ENCODE measurements at regions not wholly inside any gene's neighbourhood (a gene's known extent, or its start where the extent isn't known, plus 50 kb on each side); places are given as distances from the start of the nearest gene placed in this dataset.

DNA sequence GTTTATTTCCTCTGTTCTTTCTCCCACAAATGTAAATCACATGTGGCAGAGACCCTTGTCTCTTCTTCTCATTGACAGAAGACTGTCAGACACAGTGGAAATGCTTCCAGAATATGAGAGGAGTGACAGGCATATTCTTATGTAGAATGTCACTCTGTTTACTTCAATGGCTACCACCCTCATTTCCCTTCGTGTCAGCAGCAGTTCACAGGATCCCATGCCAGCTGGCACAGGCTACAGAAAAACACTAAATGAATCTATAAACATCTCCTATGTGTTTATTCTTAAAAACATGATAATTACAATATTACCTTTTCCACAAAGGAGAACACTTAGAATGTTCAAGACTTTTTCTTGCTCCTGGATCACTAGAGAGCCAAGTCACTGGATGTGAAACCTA, 183.8 kb upstream of the CNTN1 start:
- no peak overlapping the region for H3K4me3 ChIP-seq (ENCODE audit: low read depth, low read length)
- peaks cover 11% of the 10 kb centered on the region; the same call in 1 of the 2 replicates for H3K9me3 ChIP-seq (ENCODE audit: control insufficient read depth, insufficient read depth, low read length)
- DNase-seq (ENCODE audit: low read depth, low spot score): no peak
- no peaks in the 10 kb centered on the region for H3K27me3 ChIP-seq (ENCODE audit: control insufficient read depth, insufficient read depth, low read length)
- POLR2A ChIA-PET: no interaction called here
- H3K27ac ChIP-seq (ENCODE audit: low read depth, low read length): no peak overlapping the region
- CTCF ChIA-PET: no interaction called here
- TF ChIP-seq CTCF (IDR thresholded peaks at IDR 0.05; ENCODE audit: low read depth, low read length): no peak

- DNase-seq (ENCODE audit: low read depth, low spot score): no peak
- Histone ChIP-seq H3K9me3 (ENCODE audit: control insufficient read depth, insufficient read depth, low read length) (peaks cover 8% of the 10 kb centered on the region; the same call in 1 of the 2 replicates), H3K27ac (ENCODE audit: low read depth, low read length) (no peak overlapping the region), H3K27me3 (ENCODE audit: control insufficient read depth, insufficient read depth, low read length) (no peaks in the 10 kb centered on the region), H3K4me3 (ENCODE audit: low read depth, low read length) (no peak overlapping the region)
- no peak for TF ChIP-seq CTCF (IDR thresholded peaks at IDR 0.05; ENCODE audit: low read depth, low read length)
- ChIA-PET POLR2A (no interaction called here), CTCF (no interaction called here)
Observed at GRCh38 chr12:40511341-40511740, 180.9 kb upstream of the CNTN1 start.

GRCh38 chr12:40515041-40515816, 177.0 kb upstream of the CNTN1 start:
- ChIA-PET POLR2A (no interaction called here), CTCF (no interaction called here)
- DNase-seq (ENCODE audit: low read depth, low spot score): no peak
- TF ChIP-seq CTCF (IDR thresholded peaks at IDR 0.05; ENCODE audit: low read depth, low read length): no peak
- H3K9me3 ChIP-seq (ENCODE audit: control insufficient read depth, insufficient read depth, low read length): peaks cover 3% of the 10 kb centered on the region; the same call in 1 of the 2 replicates
- no peak overlapping the region for H3K4me3 ChIP-seq (ENCODE audit: low read depth, low read length)
- no peak overlapping the region for H3K27ac ChIP-seq (ENCODE audit: low read depth, low read length)
- H3K27me3 ChIP-seq (ENCODE audit: control insufficient read depth, insufficient read depth, low read length): no peaks in the 10 kb centered on the region

- DNase-seq (ENCODE audit: low read depth, low spot score): no peak
- CTCF ChIA-PET: no interaction called here
- no peaks in the 10 kb centered on the region for H3K27me3 ChIP-seq (ENCODE audit: control insufficient read depth, insufficient read depth, low read length)
- H3K9me3 ChIP-seq (ENCODE audit: control insufficient read depth, insufficient read depth, low read length): peaks cover 6% of the 10 kb centered on the region; the same call in 1 of the 2 replicates
- no peak overlapping the region for H3K27ac ChIP-seq (ENCODE audit: low read depth, low read length)
- no peak for TF ChIP-seq CTCF (IDR thresholded peaks at IDR 0.05; ENCODE audit: low read depth, low read length)
- no peak overlapping the region for H3K4me3 ChIP-seq (ENCODE audit: low read depth, low read length)
- POLR2A ChIA-PET: no interaction called here
Observed at GRCh38 chr12:40522837-40523236, 169.4 kb upstream of the CNTN1 start.

DNA sequence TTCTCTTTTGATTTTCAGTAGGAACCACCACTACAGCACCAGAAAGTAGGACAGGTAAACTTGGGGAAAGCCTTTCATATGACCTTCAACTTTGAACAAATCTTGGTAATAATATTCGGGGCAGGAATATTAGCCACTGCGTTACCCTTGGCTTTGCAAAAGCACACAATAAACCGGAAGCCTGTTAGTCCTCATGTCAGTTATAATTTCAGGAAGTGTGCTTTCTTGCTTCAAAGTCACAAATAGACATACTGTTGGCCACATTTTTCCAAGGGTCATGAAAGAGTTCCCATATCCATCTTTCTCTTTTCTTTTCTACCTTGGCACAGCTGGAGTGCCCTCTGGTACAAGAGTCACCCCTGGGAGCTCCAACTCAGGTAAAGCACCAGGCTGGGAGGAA, 167.2 kb upstream of the CNTN1 start:
- Histone ChIP-seq H3K4me3 (ENCODE audit: low read depth, low read length) (no peak overlapping the region), H3K27ac (ENCODE audit: low read depth, low read length) (no peak overlapping the region), H3K9me3 (ENCODE audit: control insufficient read depth, insufficient read depth, low read length) (peaks cover 6% of the 10 kb centered on the region; the same call in 1 of the 2 replicates), H3K27me3 (ENCODE audit: control insufficient read depth, insufficient read depth, low read length) (no peaks in the 10 kb centered on the region)
- no peak for DNase-seq (ENCODE audit: low read depth, low spot score)
- ChIA-PET POLR2A (no interaction called here), CTCF (no interaction called here)
- TF ChIP-seq CTCF (IDR thresholded peaks at IDR 0.05; ENCODE audit: low read depth, low read length): no peak
